ENCODE measurements at regions not wholly inside any gene's neighbourhood (a gene's known extent, or its start where the extent isn't known, plus 50 kb on each side); places are given as distances from the start of the nearest gene placed in this dataset.

DNA sequence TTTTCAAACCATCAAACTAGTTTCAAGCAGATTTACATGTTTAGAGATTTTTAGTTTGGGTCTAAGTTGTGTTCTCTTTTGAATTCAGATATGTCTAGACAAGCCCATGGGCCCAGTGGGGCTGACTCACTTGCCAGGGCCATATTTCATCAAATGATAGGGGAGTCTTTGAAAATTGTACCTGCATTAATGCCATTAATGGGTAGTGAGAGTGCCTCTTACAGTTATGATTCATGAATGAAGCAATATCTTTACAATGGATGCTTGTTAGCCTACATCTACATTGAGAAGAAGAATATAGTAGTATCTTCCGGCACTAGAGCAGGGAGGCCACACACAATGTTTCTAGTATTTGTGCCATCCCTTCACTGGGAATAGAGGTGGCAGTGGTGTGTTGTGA, 174.2 kb upstream of the E2F7 start:
- TF ChIP-seq, protein P1, sequence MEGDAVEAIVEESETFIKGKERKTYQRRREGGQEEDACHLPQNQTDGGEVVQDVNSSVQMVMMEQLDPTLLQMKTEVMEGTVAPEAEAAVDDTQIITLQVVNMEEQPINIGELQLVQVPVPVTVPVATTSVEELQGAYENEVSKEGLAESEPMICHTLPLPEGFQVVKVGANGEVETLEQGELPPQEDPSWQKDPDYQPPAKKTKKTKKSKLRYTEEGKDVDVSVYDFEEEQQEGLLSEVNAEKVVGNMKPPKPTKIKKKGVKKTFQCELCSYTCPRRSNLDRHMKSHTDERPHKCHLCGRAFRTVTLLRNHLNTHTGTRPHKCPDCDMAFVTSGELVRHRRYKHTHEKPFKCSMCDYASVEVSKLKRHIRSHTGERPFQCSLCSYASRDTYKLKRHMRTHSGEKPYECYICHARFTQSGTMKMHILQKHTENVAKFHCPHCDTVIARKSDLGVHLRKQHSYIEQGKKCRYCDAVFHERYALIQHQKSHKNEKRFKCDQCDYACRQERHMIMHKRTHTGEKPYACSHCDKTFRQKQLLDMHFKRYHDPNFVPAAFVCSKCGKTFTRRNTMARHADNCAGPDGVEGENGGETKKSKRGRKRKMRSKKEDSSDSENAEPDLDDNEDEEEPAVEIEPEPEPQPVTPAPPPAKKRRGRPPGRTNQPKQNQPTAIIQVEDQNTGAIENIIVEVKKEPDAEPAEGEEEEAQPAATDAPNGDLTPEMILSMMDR (IDR thresholded peaks at IDR 0.05; ENCODE audit: low read depth, low read length) = no peak
- no peak for DNase-seq (ENCODE audit: low read depth in 2 of 2)
- no peak overlapping the region for H3K4me3 ChIP-seq (replicated peaks in 1 of 2; ENCODE audit: low read depth in 2 of 2, low read length in 2 of 2)

DNA sequence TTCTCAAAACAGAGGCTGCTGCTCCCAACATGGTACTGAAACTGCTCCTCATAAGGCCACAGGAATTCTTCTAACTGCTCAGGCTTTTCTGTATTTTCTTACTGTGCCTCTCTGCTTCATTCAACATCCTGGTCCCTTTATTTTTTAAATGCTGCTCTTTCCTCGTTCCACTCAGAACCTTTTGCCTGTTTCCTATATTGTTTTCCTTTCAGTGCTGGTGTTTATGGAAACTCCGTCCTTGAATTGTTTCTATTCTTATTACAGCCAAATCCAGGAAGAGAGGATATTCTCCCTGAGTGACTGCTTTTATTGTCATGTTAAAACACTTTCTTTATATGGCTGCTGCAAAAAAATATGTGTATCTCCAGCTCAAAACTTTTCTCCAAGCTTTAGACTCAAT, 173.0 kb upstream of the E2F7 start:
- H3K4me3 ChIP-seq (replicated peaks in 1 of 2; ENCODE audit: low read depth in 2 of 2, low read length in 2 of 2) = no peak overlapping the region
- DNase-seq (ENCODE audit: low read depth in 2 of 2) = no peak
- TF ChIP-seq, protein P1 (IDR thresholded peaks at IDR 0.05; ENCODE audit: low read depth, low read length) = no peak

DNA sequence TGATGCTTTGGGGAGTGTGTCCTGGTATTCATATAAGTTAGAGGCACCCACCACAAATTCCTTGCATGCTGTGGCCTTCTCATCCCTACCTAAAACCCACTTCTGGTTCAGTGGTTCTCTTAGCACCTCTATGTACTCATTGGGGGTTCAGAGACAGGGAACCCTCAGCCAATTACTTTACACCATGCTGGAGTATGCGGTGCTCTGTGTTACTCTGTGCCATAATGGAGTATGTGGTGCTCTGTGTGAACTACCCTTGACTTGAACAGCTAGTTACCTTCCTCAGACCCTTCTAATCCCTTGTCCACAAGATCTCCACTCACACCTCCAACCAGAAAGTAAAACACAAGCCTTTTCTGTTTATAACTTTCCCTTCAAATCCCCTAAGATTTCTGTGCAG, 172.5 kb upstream of the E2F7 start:
- TF ChIP-seq, protein P1 (IDR thresholded peaks at IDR 0.05; ENCODE audit: low read depth, low read length) = no peak
- H3K4me3 ChIP-seq (replicated peaks in 1 of 2; ENCODE audit: low read depth in 2 of 2, low read length in 2 of 2) = no peak overlapping the region
- no peak for DNase-seq (ENCODE audit: low read depth in 2 of 2)

DNA sequence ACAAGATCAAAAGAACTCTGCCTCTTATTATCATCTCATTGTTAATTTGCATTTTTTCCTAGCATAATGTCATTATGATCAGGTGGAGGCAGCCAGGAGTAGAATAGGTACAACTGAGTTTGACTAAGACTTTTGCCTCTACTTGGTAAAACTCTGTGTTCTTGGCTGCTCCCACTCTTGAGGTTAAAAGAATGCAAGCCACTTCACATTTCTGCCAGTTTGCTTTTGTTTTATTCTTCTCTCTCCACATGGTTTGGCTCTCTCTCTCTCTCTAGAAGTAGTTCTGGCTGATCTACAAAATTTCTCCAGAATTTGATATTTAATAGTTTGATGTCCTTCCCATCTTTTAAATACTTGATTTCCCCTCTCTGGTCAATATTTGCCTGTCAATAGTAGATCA, 170.7 kb upstream of the E2F7 start:
- peak in 1 of 2 donors; percentile 65 for DNase-seq (ENCODE audit: low read depth in 2 of 2)
- H3K4me3 ChIP-seq (replicated peaks in 1 of 2; ENCODE audit: low read depth in 2 of 2, low read length in 2 of 2) = no peak overlapping the region
- TF ChIP-seq, protein P1 (IDR thresholded peaks at IDR 0.05; ENCODE audit: low read depth, low read length) = no peak

DNA sequence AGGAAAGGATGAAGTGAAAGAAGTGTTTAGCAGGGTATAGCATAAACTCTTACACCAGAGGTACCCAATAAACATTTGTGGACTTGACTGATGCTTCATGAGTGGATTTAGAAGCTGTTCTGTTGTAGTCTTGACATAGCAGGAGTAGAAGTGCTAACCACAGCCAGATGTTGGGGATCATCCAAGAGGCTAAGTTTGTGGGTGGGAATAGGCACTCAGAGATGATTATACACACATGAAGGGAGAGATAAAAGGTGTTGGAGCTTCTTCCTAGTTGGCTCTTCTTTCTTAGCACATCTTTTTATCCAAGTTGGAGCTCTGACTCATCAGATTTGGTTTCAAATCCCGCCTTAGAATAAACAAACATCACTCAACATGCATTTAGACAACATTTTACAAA, 166.7 kb upstream of the E2F7 start:
- H3K4me3 ChIP-seq (replicated peaks in 1 of 2; ENCODE audit: low read depth in 2 of 2, low read length in 2 of 2) = no peak overlapping the region
- DNase-seq (ENCODE audit: low read depth in 2 of 2) = peak; percentile 32 to 64
- TF ChIP-seq, protein P1 (IDR thresholded peaks at IDR 0.05; ENCODE audit: low read depth, low read length) = no peak

DNA sequence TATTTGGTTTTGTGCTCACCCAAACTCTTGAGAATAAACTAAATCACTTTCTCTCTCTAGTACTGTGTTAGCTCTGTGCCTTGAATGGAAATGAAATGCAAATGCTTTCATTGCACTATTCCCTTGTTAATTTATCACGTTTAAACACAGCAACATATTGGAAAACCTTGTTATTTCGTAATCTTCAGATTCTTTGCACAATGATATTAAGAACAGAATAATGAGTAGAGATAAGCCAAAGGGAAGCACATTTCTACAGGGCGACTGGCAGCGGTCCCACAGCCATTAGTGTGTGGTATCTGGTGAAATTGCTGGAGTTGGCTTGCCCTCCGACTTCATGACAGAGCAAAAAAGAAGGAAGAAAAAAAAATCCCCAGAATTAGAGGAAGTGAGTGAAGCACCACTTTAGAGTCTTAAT, 166.1 kb upstream of the E2F7 start:
- H3K4me3 ChIP-seq (replicated peaks in 1 of 2; ENCODE audit: low read depth in 2 of 2, low read length in 2 of 2) = no peak overlapping the region
- DNase-seq (ENCODE audit: low read depth in 2 of 2) = peak; percentile 54 to 95
- TF ChIP-seq, protein P1 (IDR thresholded peaks at IDR 0.05; ENCODE audit: low read depth, low read length) = no peak
